Stomach (tissue), 8 donors: ENCODE measurements at regions not wholly inside any gene's neighbourhood (a gene's known extent, or its start where the extent isn't known, plus 50 kb on each side); places are given as distances from the start of the nearest gene placed in this dataset.

Experiments used
- DNase-seq, 2 donors: peaks; one replicate each; pipeline versions ENCODE4 v3.0.0 to v3.0.0-alpha.2; 2013 to 2019
- H3K27ac ChIP-seq, 5 donors: fragments of 200-600 bp in 4 of 5; sonication (generic) in 4 of 5; one replicate each; pipeline ENCODE4 v1.5.1; 2013 to 2019; ENCODE audit warnings: mild to moderate bottlenecking in 1 of 5, moderate library complexity in 1 of 5
- H3K27me3 ChIP-seq, 3 donors: fragments of 200-600 bp; sonication (generic); one replicate each; pipeline ENCODE4 v1.5.1; 2017 to 2019; ENCODE audit warnings: mixed run types in 1 of 3
- H3K36me3 ChIP-seq, 4 donors: fragments of 200-600 bp; sonication (generic); 1 replicate in 3 of 4; 2 replicates in 1 of 4; pipeline ENCODE4 v1.5.1; 2016 to 2019
- H3K4me1 ChIP-seq, 4 donors: fragments of 200-600 bp; sonication (generic); one replicate each; pipeline ENCODE4 v1.5.1; 2016 to 2019
- H3K4me3 ChIP-seq, 4 donors: fragments of 200-600 bp; sonication (generic) in 3 of 4; one replicate each; pipeline ENCODE4 v1.5.1; 2016 to 2019; ENCODE audit warnings: mild to moderate bottlenecking in 1 of 4
- H3K9me3 ChIP-seq, 4 donors: fragments of 200-600 bp; sonication (generic); one replicate each; pipeline ENCODE4 v1.5.1; 2016 to 2019
- CTCF ChIP-seq, 7 experiments: fragments of 450-650 bp in 4 of 7; fragments of 200-600 bp in 3 of 7; sonication (generic) in 3 of 7; IDR thresholded peaks; one replicate each; pipeline ENCODE4 v1.5.1; 2016 to 2019; ENCODE audit warnings: antibody characterized with exemption in 7 of 7, control low read depth in 2 of 7, mild to moderate bottlenecking in 1 of 7
- EP300 ChIP-seq: sonication (generic); formaldehyde crosslinking; IDR thresholded peaks from one replicate; pipeline ENCODE4 v1.6.1; 2017; ENCODE audit warnings: antibody characterized with exemption
- POLR2A ChIP-seq, 4 donors: fragments of 450-650 bp; IDR thresholded peaks; one replicate each; pipeline ENCODE4 v1.6.1; 2016; ENCODE audit warnings: antibody characterized with exemption in 4 of 4, control low read depth in 2 of 4, mild to moderate bottlenecking in 1 of 4, moderate library complexity in 1 of 4
- POLR2AphosphoS5 ChIP-seq, 3 donors: sonication (generic); formaldehyde crosslinking; IDR thresholded peaks; one replicate each; pipeline ENCODE4 v1.6.1; 2016; ENCODE audit warnings: antibody characterized with exemption in 3 of 3
- WGBS, 5 donors: extraction: QIAGEN DNeasy Blood & Tissue Kit in 3 of 5; methylation state at CpG; one replicate each; pipeline versions ENCODE4 v1.1.5 to v1.1.7; 2013 to 2018; 5-methylcytosine and 5-hydroxymethylcytosine counted together
- intact Hi-C: fragments of 100-400 bp; cut with DNase I; formaldehyde crosslinking; loops from one replicate; pipeline ENCODE4 v1.15.1; 2023; ENCODE audit warnings: low total_unique reads
- donor health status: healthy with polysubstance abuse.
- donor health status: Bipolar disorder and iron deficiency.
- donor health status: healthy.

GRCh38 chr1:223001653-223002634, 141.1 kb downstream of the TLR5 start:
- Histone ChIP-seq H3K36me3 (peaks cover 7 to 38% (median 36%) of the 10 kb centered on the region in 4 donors), H3K27me3 (no peaks in the 10 kb centered on the region), H3K27ac (no peak overlapping the region), H3K9me3 (no peaks in the 10 kb centered on the region), H3K4me3 (no peak overlapping the region), H3K4me1 (peaks cover 0 to 8% (median 0%) of the 10 kb centered on the region in 4 donors)
- no peak for DNase-seq
- intact Hi-C loops, result no loop called here
- no peak for TF ChIP-seq EP300
- TF ChIP-seq POLR2AphosphoS5 (IDR thresholded peaks at IDR 0.05), result no peak
- no peak for TF ChIP-seq CTCF (IDR thresholded peaks at IDR 0.05)
- no peak for TF ChIP-seq POLR2A (IDR thresholded peaks at IDR 0.05)
- 84 to 92% (median 88%) methylated on average over 9 of the region's 9 CpGs for whole genome bisulfite sequencing, 5 donors

- H3K9me3 ChIP-seq, result no peaks in the 10 kb centered on the region
- WGBS, 5 donors, result 90 to 96% (median 95%) methylated on average over 9 of the region's 9 CpGs
- TF ChIP-seq POLR2A (IDR thresholded peaks at IDR 0.05) (no peak), CTCF (IDR thresholded peaks at IDR 0.05) (no peak), EP300 (no peak), POLR2AphosphoS5 (IDR thresholded peaks at IDR 0.05) (no peak)
- no peaks in the 10 kb centered on the region for H3K27me3 ChIP-seq
- no peak for DNase-seq
- no peak overlapping the region for H3K27ac ChIP-seq
- no peak overlapping the region for H3K4me3 ChIP-seq
- peaks cover 0 to 8% (median 0%) of the 10 kb centered on the region in 4 donors for H3K4me1 ChIP-seq
- peaks cover 7 to 38% (median 36%) of the 10 kb centered on the region in 4 donors for H3K36me3 ChIP-seq
- intact Hi-C loops, result no loop called here
Measured at GRCh38 chr1:223003549-223003948, 139.5 kb downstream of the TLR5 start.

GRCh38 chr1:223006371-223006770, 136.7 kb downstream of the TLR5 start:
- intact Hi-C loops, result no loop called here
- DNase-seq, result no peak
- TF ChIP-seq POLR2AphosphoS5 (IDR thresholded peaks at IDR 0.05), result no peak
- TF ChIP-seq CTCF (IDR thresholded peaks at IDR 0.05), result no peak
- TF ChIP-seq EP300, result no peak
- H3K27ac ChIP-seq, result no peak overlapping the region
- H3K4me3 ChIP-seq, result no peak overlapping the region
- H3K36me3 ChIP-seq, result peaks cover 7 to 38% (median 36%) of the 10 kb centered on the region in 4 donors
- H3K4me1 ChIP-seq, result peaks cover 0 to 13% (median 5%) of the 10 kb centered on the region in 4 donors
- H3K27me3 ChIP-seq, result no peaks in the 10 kb centered on the region
- WGBS, 5 donors, result 91 to 97% (median 95%) methylated on average over 5 of the region's 5 CpGs
- no peaks in the 10 kb centered on the region for H3K9me3 ChIP-seq

- peaks cover 0 to 16% (median 6%) of the 10 kb centered on the region in 4 donors for H3K4me1 ChIP-seq
- H3K4me3 ChIP-seq, result no peak overlapping the region
- no peaks in the 10 kb centered on the region for H3K27me3 ChIP-seq
- no peak for DNase-seq
- H3K9me3 ChIP-seq, result no peaks in the 10 kb centered on the region
- peaks cover 7 to 37% (median 36%) of the 10 kb centered on the region in 4 donors for H3K36me3 ChIP-seq
- 59 to 75% (median 68%) methylated on average over 11 of the region's 11 CpGs for WGBS, 5 donors
- TF ChIP-seq POLR2A (IDR thresholded peaks at IDR 0.05), result no peak
- no peak for TF ChIP-seq EP300
- TF ChIP-seq CTCF (IDR thresholded peaks at IDR 0.05), result no peak
- TF ChIP-seq POLR2AphosphoS5 (IDR thresholded peaks at IDR 0.05), result no peak
- H3K27ac ChIP-seq, result no peak overlapping the region
- intact Hi-C loops, result no loop called here
Measured at GRCh38 chr1:223006917-223007648, 136.0 kb downstream of the TLR5 start.
